ENCODE measurements at regions not wholly inside any gene's neighbourhood (a gene's known extent, or its start where the extent isn't known, plus 50 kb on each side); places are given as distances from the start of the nearest gene placed in this dataset.

DNA sequence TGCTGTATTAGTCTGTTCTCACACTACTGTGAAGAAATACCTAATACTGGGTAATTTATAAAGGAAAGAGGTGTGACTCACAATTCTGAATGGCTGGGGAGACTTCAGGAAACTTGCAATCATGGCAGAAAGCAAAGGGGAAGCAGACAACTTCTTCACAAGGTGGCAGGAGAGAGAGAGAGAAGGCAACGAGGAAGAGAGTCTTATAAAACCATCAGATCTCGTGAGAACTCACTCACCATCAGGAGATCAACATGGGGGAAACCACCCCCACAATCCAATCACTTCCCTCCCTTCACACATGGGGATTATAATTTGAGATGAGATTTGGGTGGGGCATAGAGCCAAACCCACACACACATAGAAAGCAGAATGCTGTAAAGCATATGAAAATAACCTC lies 896.2 kb downstream of the CDH11 start:
- Histone ChIP-seq H3K27me3 (no peaks in the 10 kb centered on the region), H3K4me1 (no peaks in the 10 kb centered on the region), H3K9me3 (peaks cover 0 to 15% (median 5%) of the 10 kb centered on the region in 3 donors), H3K27ac (no peak overlapping the region), H3K36me3 (no peaks in the 10 kb centered on the region), H3K4me3 (no peak overlapping the region)
- intact Hi-C loops (cut with DNase I; ENCODE audit: low total_unique reads) = no loop called here
- no peak for DNase-seq
- TF ChIP-seq, protein P1, sequence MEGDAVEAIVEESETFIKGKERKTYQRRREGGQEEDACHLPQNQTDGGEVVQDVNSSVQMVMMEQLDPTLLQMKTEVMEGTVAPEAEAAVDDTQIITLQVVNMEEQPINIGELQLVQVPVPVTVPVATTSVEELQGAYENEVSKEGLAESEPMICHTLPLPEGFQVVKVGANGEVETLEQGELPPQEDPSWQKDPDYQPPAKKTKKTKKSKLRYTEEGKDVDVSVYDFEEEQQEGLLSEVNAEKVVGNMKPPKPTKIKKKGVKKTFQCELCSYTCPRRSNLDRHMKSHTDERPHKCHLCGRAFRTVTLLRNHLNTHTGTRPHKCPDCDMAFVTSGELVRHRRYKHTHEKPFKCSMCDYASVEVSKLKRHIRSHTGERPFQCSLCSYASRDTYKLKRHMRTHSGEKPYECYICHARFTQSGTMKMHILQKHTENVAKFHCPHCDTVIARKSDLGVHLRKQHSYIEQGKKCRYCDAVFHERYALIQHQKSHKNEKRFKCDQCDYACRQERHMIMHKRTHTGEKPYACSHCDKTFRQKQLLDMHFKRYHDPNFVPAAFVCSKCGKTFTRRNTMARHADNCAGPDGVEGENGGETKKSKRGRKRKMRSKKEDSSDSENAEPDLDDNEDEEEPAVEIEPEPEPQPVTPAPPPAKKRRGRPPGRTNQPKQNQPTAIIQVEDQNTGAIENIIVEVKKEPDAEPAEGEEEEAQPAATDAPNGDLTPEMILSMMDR (IDR thresholded peaks at IDR 0.05) = no peak

- Histone ChIP-seq H3K27me3 (no peaks in the 10 kb centered on the region), H3K9me3 (peaks cover 0 to 15% (median 0%) of the 10 kb centered on the region in 3 donors), H3K4me3 (no peak overlapping the region), H3K4me1 (no peaks in the 10 kb centered on the region), H3K27ac (no peak overlapping the region), H3K36me3 (no peaks in the 10 kb centered on the region)
- TF ChIP-seq, protein P1 (IDR thresholded peaks at IDR 0.05) = no peak
- DNase-seq = no peak
- intact Hi-C loops (cut with DNase I; ENCODE audit: low total_unique reads) = no loop called here
These were observed 896.8 kb downstream of the CDH11 start for GRCh38 chr16:64225036-64225435.

DNA sequence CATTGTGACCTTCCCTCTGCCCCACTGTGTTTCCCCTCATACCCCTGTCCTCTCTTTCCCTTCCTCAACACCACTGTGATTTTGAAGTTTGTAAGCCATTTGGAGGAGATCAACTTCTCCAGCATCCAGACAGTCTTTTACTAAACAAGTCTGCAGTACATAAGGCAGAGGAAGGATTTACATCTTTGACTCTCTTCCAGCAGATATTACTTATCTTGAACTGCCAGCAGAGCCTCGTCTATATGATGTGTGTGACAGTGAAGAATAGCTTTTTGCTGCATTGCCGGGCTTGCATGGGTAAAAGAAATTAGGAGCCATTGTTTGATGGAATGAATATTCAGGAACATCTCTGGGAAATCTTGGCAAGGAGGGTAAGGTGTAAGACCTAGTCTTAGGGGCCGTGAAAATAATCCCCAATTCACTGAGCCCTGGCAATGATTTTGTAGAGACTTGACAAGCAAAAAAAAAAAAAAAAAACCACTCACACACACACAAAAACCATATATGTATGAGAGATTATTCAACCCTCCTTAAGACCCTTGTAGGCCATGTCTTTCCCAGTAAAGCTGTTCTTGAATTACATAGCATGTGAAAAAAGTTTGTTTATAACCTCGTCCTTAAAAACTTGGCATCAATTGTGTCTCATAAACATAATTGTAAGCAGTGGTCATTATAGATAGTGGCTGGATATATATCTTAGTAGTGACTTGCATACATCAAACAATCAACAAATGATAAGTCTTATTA lies 903.9 kb downstream of the CDH11 start:
- no peaks in the 10 kb centered on the region for H3K27me3 ChIP-seq
- no peak for DNase-seq
- intact Hi-C loops (cut with DNase I; ENCODE audit: low total_unique reads) = no loop called here

DNA sequence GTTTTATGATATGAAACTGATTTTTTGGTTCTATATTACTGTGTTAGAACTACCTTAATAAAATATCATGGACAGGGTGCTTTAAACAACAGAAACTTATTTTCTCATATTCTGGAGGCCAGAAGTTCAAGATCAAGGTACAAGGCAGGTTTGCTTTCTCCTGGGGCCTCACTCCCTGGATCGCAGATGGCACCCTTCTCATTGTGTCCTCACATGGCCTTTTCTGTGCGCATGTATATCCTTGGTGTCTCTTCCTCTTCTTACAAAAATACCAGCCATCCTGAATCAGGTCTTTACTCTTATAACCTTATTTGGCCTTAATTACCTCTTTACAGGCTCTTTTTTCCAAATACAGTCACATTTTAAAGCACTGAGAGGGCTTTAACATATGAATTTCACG lies 906.1 kb downstream of the CDH11 start:
- intact Hi-C loops (cut with DNase I; ENCODE audit: low total_unique reads) = no loop called here
- H3K27me3 ChIP-seq = no peaks in the 10 kb centered on the region
- H3K4me3 ChIP-seq = no peak overlapping the region
- no peak for DNase-seq
- no peaks in the 10 kb centered on the region for H3K9me3 ChIP-seq
- no peak overlapping the region for H3K27ac ChIP-seq
- TF ChIP-seq, protein P1 (IDR thresholded peaks at IDR 0.05) = no peak
- no peaks in the 10 kb centered on the region for H3K4me1 ChIP-seq
- H3K36me3 ChIP-seq = no peaks in the 10 kb centered on the region

More for the DNA sequence above, 903.9 kb downstream of the CDH11 start:
- H3K9me3 ChIP-seq = no peaks in the 10 kb centered on the region
- TF ChIP-seq, protein P1 (IDR thresholded peaks at IDR 0.05) = no peak
- H3K4me1 ChIP-seq = no peaks in the 10 kb centered on the region
- H3K4me3 ChIP-seq = no peak overlapping the region
- no peak overlapping the region for H3K27ac ChIP-seq
- H3K36me3 ChIP-seq = no peaks in the 10 kb centered on the region

DNA sequence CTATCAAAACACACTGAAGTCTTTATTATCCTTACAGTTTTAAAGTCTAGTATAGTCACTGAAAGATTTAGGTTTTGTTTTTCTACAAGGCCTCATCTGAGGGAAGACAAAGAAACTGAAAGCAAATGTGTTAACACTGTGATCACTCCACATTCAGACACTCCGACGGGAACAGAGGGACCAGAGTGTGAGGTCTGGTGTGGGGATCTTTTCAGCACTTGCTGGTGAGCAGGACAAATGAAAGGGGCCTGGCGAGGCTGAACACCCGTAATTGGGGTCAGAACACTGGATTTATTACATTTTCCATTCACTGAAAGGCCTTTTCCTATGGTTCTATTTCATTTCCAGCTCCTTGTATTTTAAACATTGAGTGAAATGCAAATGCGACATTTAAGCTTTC lies 910.5 kb downstream of the CDH11 start:
- Histone ChIP-seq H3K36me3 (no peaks in the 10 kb centered on the region), H3K27me3 (no peaks in the 10 kb centered on the region), H3K4me3 (no peak overlapping the region), H3K9me3 (no peaks in the 10 kb centered on the region), H3K27ac (no peak overlapping the region), H3K4me1 (no peaks in the 10 kb centered on the region)
- intact Hi-C loops (cut with DNase I; ENCODE audit: low total_unique reads) = no loop called here
- no peak for DNase-seq
- TF ChIP-seq, protein P1 (IDR thresholded peaks at IDR 0.05) = no peak

Measured in tibial artery (tissue), 4 donors.